ENCODE measurements at regions not wholly inside any gene's neighbourhood (a gene's known extent, or its start where the extent isn't known, plus 50 kb on each side); places are given as distances from the start of the nearest gene placed in this dataset.

DNA sequence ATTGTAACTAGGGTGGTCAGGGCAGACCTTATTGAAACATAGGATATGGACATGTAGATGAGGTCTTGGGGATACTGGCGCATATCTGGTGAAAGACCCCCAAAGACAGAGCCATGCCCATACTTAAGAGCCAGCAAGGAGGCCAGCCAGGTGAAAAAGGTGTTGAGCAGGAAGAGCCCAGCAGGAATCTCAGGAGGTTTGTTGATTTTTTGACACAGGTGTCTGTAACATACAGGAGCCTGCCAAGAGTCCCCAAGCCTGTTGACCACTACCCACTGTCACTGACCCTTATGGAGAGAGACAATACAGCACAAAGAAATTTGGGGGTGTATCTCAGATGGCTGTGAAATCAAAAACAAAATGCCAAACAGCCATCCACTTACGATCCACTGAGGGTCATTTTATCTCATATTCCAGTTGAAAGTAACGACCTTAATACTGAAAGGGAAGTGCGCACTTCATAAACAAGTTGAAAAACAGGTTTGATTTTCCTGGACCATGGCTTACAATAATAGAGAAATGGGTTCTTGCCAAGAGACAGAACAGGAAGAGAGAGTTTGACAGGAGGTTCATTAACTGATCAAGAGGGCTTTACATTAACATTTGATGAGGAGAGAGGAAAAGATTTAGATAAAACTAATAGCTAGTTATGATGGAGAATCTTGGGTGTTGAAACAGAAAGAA, 163.6 kb downstream of the GLUL start:
- Histone ChIP-seq H2AFZ (ENCODE audit: low read length) (no peak overlapping the region), H3K23ac (ENCODE audit: insufficient read length, low read depth, low read length) (no peak overlapping the region), H2BK5ac (ENCODE audit: insufficient read length, low read length) (no peak overlapping the region), H3T11ph (ENCODE audit: low read length) (no peak overlapping the region), H3K27me3 (ENCODE audit: insufficient read depth, low read length) (no peaks in the 10 kb centered on the region), H3K18ac (ENCODE audit: insufficient read length, low read depth, low read length) (no peak overlapping the region), H3K4ac (ENCODE audit: low read depth, low read length) (no peak overlapping the region), H3K79me1 (ENCODE audit: insufficient read depth, low read depth, low read length, poor library complexity, severe bottlenecking) (no peaks in the 10 kb centered on the region), H3K4me1 (ENCODE audit: insufficient read depth, low read length) (peaks cover 3% of the 10 kb centered on the region; the same call in 1 of the 2 replicates), H2BK15ac (ENCODE audit: low read depth, low read length) (no peak overlapping the region), H3K23me2 (ENCODE audit: insufficient read length, low read depth, low read length, poor library complexity, severe bottlenecking) (no peaks in the 10 kb centered on the region), H2BK12ac (ENCODE audit: insufficient read length, low read depth, low read length) (no peak overlapping the region), H3K14ac (ENCODE audit: insufficient read depth, low read length) (no peak overlapping the region), H4K20me1 (ENCODE audit: control insufficient read depth, insufficient read depth, insufficient read length) (no peaks in the 10 kb centered on the region), H3K56ac (ENCODE audit: insufficient read length, low read depth, low read length) (no peak overlapping the region), H2BK20ac (ENCODE audit: low read depth, low read length, poor library complexity, severe bottlenecking) (no peak overlapping the region), H2AK5ac (ENCODE audit: insufficient read length, low read length) (no peak overlapping the region), H3K79me2 (ENCODE audit: insufficient read depth, low read length) (no peaks in the 10 kb centered on the region), H4K91ac (ENCODE audit: insufficient read length, low read depth, low read length) (no peak overlapping the region), H2BK120ac (ENCODE audit: low read depth, low read length, poor library complexity, severe bottlenecking) (no peak overlapping the region), H3K9ac (ENCODE audit: extremely low read depth, insufficient read length, low read length) (no peak overlapping the region), H3K4me2 (ENCODE audit: insufficient read depth, insufficient read length, low read length) (no peak overlapping the region), H3K27ac (ENCODE audit: insufficient read length, low read depth, low read length) (no peak overlapping the region), H3K9me3 (ENCODE audit: control insufficient read depth, low read depth, low read length) (no peaks in the 10 kb centered on the region), H4K8ac (replicated peaks; ENCODE audit: insufficient read length, low read depth, low read length) (no peak overlapping the region), H4K5ac (ENCODE audit: insufficient read length, low read depth, low read length) (no peak overlapping the region)
- TF ChIP-seq, protein P1, sequence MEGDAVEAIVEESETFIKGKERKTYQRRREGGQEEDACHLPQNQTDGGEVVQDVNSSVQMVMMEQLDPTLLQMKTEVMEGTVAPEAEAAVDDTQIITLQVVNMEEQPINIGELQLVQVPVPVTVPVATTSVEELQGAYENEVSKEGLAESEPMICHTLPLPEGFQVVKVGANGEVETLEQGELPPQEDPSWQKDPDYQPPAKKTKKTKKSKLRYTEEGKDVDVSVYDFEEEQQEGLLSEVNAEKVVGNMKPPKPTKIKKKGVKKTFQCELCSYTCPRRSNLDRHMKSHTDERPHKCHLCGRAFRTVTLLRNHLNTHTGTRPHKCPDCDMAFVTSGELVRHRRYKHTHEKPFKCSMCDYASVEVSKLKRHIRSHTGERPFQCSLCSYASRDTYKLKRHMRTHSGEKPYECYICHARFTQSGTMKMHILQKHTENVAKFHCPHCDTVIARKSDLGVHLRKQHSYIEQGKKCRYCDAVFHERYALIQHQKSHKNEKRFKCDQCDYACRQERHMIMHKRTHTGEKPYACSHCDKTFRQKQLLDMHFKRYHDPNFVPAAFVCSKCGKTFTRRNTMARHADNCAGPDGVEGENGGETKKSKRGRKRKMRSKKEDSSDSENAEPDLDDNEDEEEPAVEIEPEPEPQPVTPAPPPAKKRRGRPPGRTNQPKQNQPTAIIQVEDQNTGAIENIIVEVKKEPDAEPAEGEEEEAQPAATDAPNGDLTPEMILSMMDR (conservative IDR thresholded peaks at IDR 0.05) = no peak
- Mint-ChIP-seq H3K36me3 (ENCODE audit: insufficient read depth in 1 of 3, low read depth in 3 of 3) (peaks cover 0 to 1% (median 0%) of the 10 kb centered on the region in 3 experiments; a peak in 1 of 7 replicates), H3K4me3 (no peak overlapping the region), H3K27ac (peak overlapping the region in 1 of 3 experiments; percentile 42; a peak in 1 of 7 replicates), H3K9me3 (no peaks in the 10 kb centered on the region; a peak in 1 of 5 replicates), H3K27me3 (ENCODE audit: low read depth) (no peaks in the 10 kb centered on the region; the same call in 1 of the 2 replicates), H3K4me1 (peaks cover 14 to 17% of the 10 kb centered on the region in 2 experiments)
- WGBS (ENCODE audit: extremely low coverage, insufficient read length, low lambda C conversion rate) = no CpG with 5 or more reads among the region's 4 CpGs
- no peak for DNase-seq

Measured in H9 (cell line).